Nephron (organoid): ENCODE measurements at regions not wholly inside any gene's neighbourhood (a gene's known extent, or its start where the extent isn't known, plus 50 kb on each side); places are given as distances from the start of the nearest gene placed in this dataset.

Experiments
- H3K27ac Mint-ChIP-seq, 3 experiments: 2 replicates each; pipeline ENCODE4 v1.8.0; 2020; ENCODE audit warnings: mixed read lengths in 3 of 3, mild to moderate bottlenecking in 2 of 3, moderate library complexity in 1 of 3
- H3K27me3 Mint-ChIP-seq: 2 replicates; pipeline ENCODE4 v1.8.0; 2021; ENCODE audit warnings: low read depth, mild to moderate bottlenecking, moderate library complexity, mixed read lengths
- H3K36me3 Mint-ChIP-seq: 2 replicates; pipeline ENCODE4 v1.8.0; 2020; ENCODE audit warnings: low read depth, mixed read lengths
- H3K4me1 Mint-ChIP-seq: 2 replicates; pipeline ENCODE4 v1.8.0; 2020; ENCODE audit warnings: mixed read lengths
- H3K4me3 Mint-ChIP-seq, 3 experiments: 2 replicates each; pipeline ENCODE4 v1.8.0; 2020; ENCODE audit warnings: mild to moderate bottlenecking in 3 of 3, mixed read lengths in 3 of 3, moderate library complexity in 2 of 3
- H3K9me3 Mint-ChIP-seq: 2 replicates; pipeline ENCODE4 v1.8.0; 2020; ENCODE audit warnings: mixed read lengths
- CTCF ChIP-seq, 3 experiments: fragments of 200-600 bp; sonication (generic); IDR thresholded peaks; one replicate each; pipeline ENCODE4 v1.5.0; 2021; ENCODE audit warnings: antibody characterized with exemption in 3 of 3; ENCODE audit not compliant: unreplicated experiment in 3 of 3

- Mint-ChIP-seq H3K4me3 (no peak overlapping the region), H3K9me3 (no peaks in the 10 kb centered on the region), H3K27ac (no peak overlapping the region), H3K4me1 (no peaks in the 10 kb centered on the region), H3K27me3 (no peaks in the 10 kb centered on the region), H3K36me3 (no peaks in the 10 kb centered on the region)
- no peak for TF ChIP-seq CTCF (IDR thresholded peaks at IDR 0.05; ENCODE audit: unreplicated experiment in 3 of 3)
Observed at GRCh38 chr4:62455871-62456270, 1255.7 kb downstream of the ADGRL3 start.

- no peak overlapping the region for H3K27ac Mint-ChIP-seq
- no peaks in the 10 kb centered on the region for H3K36me3 Mint-ChIP-seq
- no peaks in the 10 kb centered on the region for H3K9me3 Mint-ChIP-seq
- no peak for TF ChIP-seq CTCF (IDR thresholded peaks at IDR 0.05; ENCODE audit: unreplicated experiment in 3 of 3)
- H3K4me3 Mint-ChIP-seq, result no peak overlapping the region
- H3K4me1 Mint-ChIP-seq, result no peaks in the 10 kb centered on the region
- H3K27me3 Mint-ChIP-seq, result no peaks in the 10 kb centered on the region
Observed at GRCh38 chr4:62454535-62454934, 1254.4 kb downstream of the ADGRL3 start.

GRCh38 chr4:62450740-62451139, 1250.6 kb downstream of the ADGRL3 start:
- no peak for TF ChIP-seq CTCF (IDR thresholded peaks at IDR 0.05; ENCODE audit: unreplicated experiment in 3 of 3)
- Mint-ChIP-seq H3K27ac (no peak overlapping the region), H3K4me1 (no peaks in the 10 kb centered on the region), H3K36me3 (no peaks in the 10 kb centered on the region), H3K9me3 (peaks cover 3% of the 10 kb centered on the region), H3K27me3 (no peaks in the 10 kb centered on the region), H3K4me3 (no peak overlapping the region)

GRCh38 chr4:62449538-62449937, 1249.4 kb downstream of the ADGRL3 start:
- Mint-ChIP-seq H3K9me3 (peaks cover 7% of the 10 kb centered on the region), H3K4me1 (no peaks in the 10 kb centered on the region), H3K27ac (no peak overlapping the region), H3K27me3 (no peaks in the 10 kb centered on the region), H3K4me3 (no peak overlapping the region), H3K36me3 (no peaks in the 10 kb centered on the region)
- no peak for TF ChIP-seq CTCF (IDR thresholded peaks at IDR 0.05; ENCODE audit: unreplicated experiment in 3 of 3)

- Mint-ChIP-seq H3K9me3 (peaks cover 7% of the 10 kb centered on the region), H3K36me3 (no peaks in the 10 kb centered on the region), H3K4me3 (no peak overlapping the region), H3K27me3 (no peaks in the 10 kb centered on the region), H3K4me1 (no peaks in the 10 kb centered on the region), H3K27ac (no peak overlapping the region)
- TF ChIP-seq CTCF (IDR thresholded peaks at IDR 0.05; ENCODE audit: unreplicated experiment in 3 of 3), result no peak
Observed at GRCh38 chr4:62448911-62449310, 1248.8 kb downstream of the ADGRL3 start.

- no peak overlapping the region for H3K4me3 Mint-ChIP-seq
- H3K9me3 Mint-ChIP-seq, result peaks cover 47% of the 10 kb centered on the region
- TF ChIP-seq CTCF (IDR thresholded peaks at IDR 0.05; ENCODE audit: unreplicated experiment in 3 of 3), result no peak
- H3K4me1 Mint-ChIP-seq, result no peaks in the 10 kb centered on the region
- no peak overlapping the region for H3K27ac Mint-ChIP-seq
- H3K36me3 Mint-ChIP-seq, result no peaks in the 10 kb centered on the region
- no peaks in the 10 kb centered on the region for H3K27me3 Mint-ChIP-seq
Observed at GRCh38 chr4:62439051-62439450, 1238.9 kb downstream of the ADGRL3 start.
